HepG2 (cell line): ENCODE measurements at regions not wholly inside any gene's neighbourhood (a gene's known extent, or its start where the extent isn't known, plus 50 kb on each side); places are given as distances from the start of the nearest gene placed in this dataset.

ENCODE experiments used
- ATAC-seq: fragments of 200-7000 bp; cut with Tn5 transposase; 3 replicates; pipeline ENCODE4 v1.9.1; 2020; ENCODE audit warnings: mild to moderate bottlenecking, moderate library complexity
- BruUV-seq: library from RNA; stranded (reverse); fragments of 400-500 nt; replicated peaks from 2 replicates; lab custom pipeline; 2021; lab: Mats Ljungman, UMichigan
- CTCF ChIA-PET: fragments of 300-600 bp; formaldehyde crosslinking; extraction: SDS; loops from one replicate; lab custom pipeline; 2021; ENCODE audit warnings: low total read pairs, inconsistent platforms, low intra/inter-chr PET ratio; lab: Yijun Ruan, JAX
- POLR2A ChIA-PET: fragments of 350-600 bp; sonication (Branson Sonifier 250); formaldehyde crosslinking; loops from one replicate; lab custom pipeline; 2020; ENCODE audit warnings: antibody characterized with exemption, inconsistent platforms; lab: Yijun Ruan, JAX
- DNase-seq: peaks from one replicate; pipeline ENCODE4 v3.0.0-alpha.2; 2015; ENCODE audit warnings: low spot score
- FAIRE-seq: peaks from 3 replicates; lab custom pipeline; 2011; peaks lifted over from hg19 to GRCh38; lab: Jason Lieb, UNC
- H2AFZ ChIP-seq: one replicate; pipeline ENCODE4 v1.6.1; 2011; ENCODE audit warnings: low read length, inconsistent platforms
- H3K27ac ChIP-seq: fragments of 300-600 bp; 3 replicates; pipeline ENCODE4 v1.8.0; 2011; ENCODE audit warnings: mixed run types, mild to moderate bottlenecking, mixed read lengths, low read length, inconsistent platforms; ENCODE audit not compliant: insufficient read depth; ENCODE audit errors: extremely low read length
- H3K27me3 ChIP-seq, 2 experiments: fragments of 200-600 bp in 1 of 2; 2 replicates in 1 of 2; 3 replicates in 1 of 2; pipeline versions ENCODE4 v1.6.0 to v1.8.0; 2011; ENCODE audit warnings: low read length in 2 of 2, mild to moderate bottlenecking in 2 of 2, moderate library complexity in 2 of 2, inconsistent platforms in 1 of 2; ENCODE audit not compliant: insufficient read depth in 2 of 2, control insufficient read depth in 1 of 2
- H3K36me3 ChIP-seq, 2 experiments: fragments of 200-600 bp in 1 of 2; replicated peaks in 1 of 2; 2 replicates in 1 of 2; 3 replicates in 1 of 2; pipeline versions ENCODE4 v1.5.1 to v1.8.0; 2011; ENCODE audit warnings: low read length in 2 of 2, inconsistent platforms in 1 of 2; ENCODE audit not compliant: insufficient read depth in 2 of 2, control insufficient read depth in 1 of 2
- H3K4me1 ChIP-seq: 2 replicates; pipeline ENCODE4 v1.5.1; 2012; ENCODE audit warnings: low read length, inconsistent platforms; ENCODE audit not compliant: insufficient read depth
- H3K4me2 ChIP-seq: 2 replicates; pipeline ENCODE4 v1.6.0; 2011; ENCODE audit warnings: low read depth, low read length, inconsistent platforms
- H3K4me3 ChIP-seq, 3 experiments: fragments of 200-600 bp in 1 of 3; sonication (generic), shearing (Covaris generic) in 1 of 3; replicated peaks in 1 of 3; 2 replicates each; pipeline ENCODE4 v1.5.1; 2011 to 2016; ENCODE audit warnings: low read length in 3 of 3, inconsistent platforms in 2 of 3, low read depth in 2 of 3, mild to moderate bottlenecking in 2 of 3, control low read depth in 1 of 3, mixed read lengths in 1 of 3; ENCODE audit not compliant: insufficient read depth in 1 of 3
- H3K79me2 ChIP-seq: one replicate; pipeline ENCODE4 v1.6.1; 2011; ENCODE audit warnings: low read length, inconsistent platforms; ENCODE audit not compliant: insufficient read depth
- H3K9ac ChIP-seq: 2 replicates; pipeline ENCODE4 v1.6.0; 2011; ENCODE audit warnings: mild to moderate bottlenecking, low read depth, low read length, inconsistent platforms; ENCODE audit not compliant: insufficient read depth
- H3K9me3 ChIP-seq: 2 replicates; pipeline ENCODE4 v1.5.1; 2012; ENCODE audit warnings: mild to moderate bottlenecking, low read length
- H4K20me1 ChIP-seq: 2 replicates; pipeline ENCODE4 v1.6.0; 2011; ENCODE audit warnings: inconsistent platforms, mild to moderate bottlenecking, low read length, moderate library complexity; ENCODE audit not compliant: insufficient read depth
- FOXJ3 ChIP-seq: sonication (generic); formaldehyde crosslinking; IDR thresholded peaks from 2 replicates; pipeline ENCODE4 v1.4.0; 2020; ENCODE audit warnings: missing genetic modification reagents, mild to moderate bottlenecking, borderline replicate concordance
- ZFP90 ChIP-seq: sonication (generic); formaldehyde crosslinking; IDR thresholded peaks from 2 replicates; pipeline ENCODE4 v1.8.0; 2022; ENCODE audit warnings: missing genetic modification reagents, mild to moderate bottlenecking, inconsistent platforms, borderline replicate concordance
- ZNF232 ChIP-seq: sonication (generic); formaldehyde crosslinking; IDR thresholded peaks from 2 replicates; pipeline ENCODE4 v1.4.0; 2020; ENCODE audit warnings: missing genetic modification reagents, borderline replicate concordance
- WGBS: methylation state at CpG from one replicate; pipeline ENCODE4 v1.1.6; 2017; ENCODE audit warnings: low lambda C conversion rate; 5-methylcytosine and 5-hydroxymethylcytosine counted together
- in situ Hi-C: cut with HindIII; loops from 2 replicates; pipeline ENCODE4 v1.10.0; 2017; ENCODE audit warnings: low pct_unique_long_range_greater_than_20kb; ENCODE audit not compliant: extremely low pct_ligation_motif_present
- intact Hi-C: fragments of 100-400 bp; cut with micrococcal nuclease; formaldehyde crosslinking; loops from one replicate; pipeline ENCODE4 v1.10.0; 2022; ENCODE audit not compliant: unreplicated experiment
- TF ChIP-seq, protein P1 (sequence below): sonication (generic); formaldehyde crosslinking; IDR thresholded peaks from 2 replicates; pipeline ENCODE4 v1.4.0; 2020; ENCODE audit warnings: missing genetic modification reagents

- intact Hi-C loops = no loop called here
- H4K20me1 ChIP-seq = no peaks in the 10 kb centered on the region
- no peak for TF ChIP-seq ZFP90
- peak; percentile 50; the same call in 1 of the 2 replicates for TF ChIP-seq ZNF232 (CRISPR knock-in tag)
- in situ Hi-C loops = no loop called here
- ChIA-PET POLR2A (no interaction called here), CTCF (no interaction called here)
- WGBS = 2% methylated on average over 4 of the region's 4 CpGs
- no peak overlapping the region for H3K9ac ChIP-seq
- H3K4me3 ChIP-seq = no peak overlapping the region
- BruUV-seq = no TSS peak
- DNase-seq (no peak), ATAC-seq (no peak; the same call in 2 of the 3 replicates), FAIRE-seq (no peak)
- no peaks in the 10 kb centered on the region for H3K36me3 ChIP-seq
- H3K9me3 ChIP-seq = no peaks in the 10 kb centered on the region
- H3K79me2 ChIP-seq = no peaks in the 10 kb centered on the region
- H3K27me3 ChIP-seq = no peaks in the 10 kb centered on the region
- H3K4me2 ChIP-seq = no peak overlapping the region
- H2AFZ ChIP-seq = no peak overlapping the region
- H3K4me1 ChIP-seq = no peaks in the 10 kb centered on the region
- H3K27ac ChIP-seq = no peak overlapping the region
These were observed 1268.7 kb downstream of the SI start for GRCh38 chr3:163809540-163809993.

- intact Hi-C loops (no loop called here), in situ Hi-C loops (no loop called here)
- Histone ChIP-seq H3K4me1 (no peaks in the 10 kb centered on the region), H3K4me3 (no peak overlapping the region), H3K4me2 (no peak overlapping the region), H3K9me3 (no peaks in the 10 kb centered on the region), H3K9ac (no peak overlapping the region), H3K27me3 (no peaks in the 10 kb centered on the region), H4K20me1 (no peaks in the 10 kb centered on the region), H3K79me2 (no peaks in the 10 kb centered on the region), H2AFZ (no peak overlapping the region), H3K27ac (no peak overlapping the region), H3K36me3 (no peaks in the 10 kb centered on the region)
- ChIA-PET POLR2A (no interaction called here), CTCF (no interaction called here)
- no CpG with 5 or more reads among the region's 2 CpGs for WGBS
- BruUV-seq = no TSS peak
- DNase-seq = no peak
- FAIRE-seq = no peak
- no peak for TF ChIP-seq FOXJ3 (CRISPR knock-in tag)
- TF ChIP-seq, protein P1, sequence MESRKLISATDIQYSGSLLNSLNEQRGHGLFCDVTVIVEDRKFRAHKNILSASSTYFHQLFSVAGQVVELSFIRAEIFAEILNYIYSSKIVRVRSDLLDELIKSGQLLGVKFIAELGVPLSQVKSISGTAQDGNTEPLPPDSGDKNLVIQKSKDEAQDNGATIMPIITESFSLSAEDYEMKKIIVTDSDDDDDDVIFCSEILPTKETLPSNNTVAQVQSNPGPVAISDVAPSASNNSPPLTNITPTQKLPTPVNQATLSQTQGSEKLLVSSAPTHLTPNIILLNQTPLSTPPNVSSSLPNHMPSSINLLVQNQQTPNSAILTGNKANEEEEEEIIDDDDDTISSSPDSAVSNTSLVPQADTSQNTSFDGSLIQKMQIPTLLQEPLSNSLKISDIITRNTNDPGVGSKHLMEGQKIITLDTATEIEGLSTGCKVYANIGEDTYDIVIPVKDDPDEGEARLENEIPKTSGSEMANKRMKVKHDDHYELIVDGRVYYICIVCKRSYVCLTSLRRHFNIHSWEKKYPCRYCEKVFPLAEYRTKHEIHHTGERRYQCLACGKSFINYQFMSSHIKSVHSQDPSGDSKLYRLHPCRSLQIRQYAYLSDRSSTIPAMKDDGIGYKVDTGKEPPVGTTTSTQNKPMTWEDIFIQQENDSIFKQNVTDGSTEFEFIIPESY (CRISPR knock-in tag) = no peak
- ATAC-seq = no peak
These were observed 1291.9 kb downstream of the SI start for GRCh38 chr3:163786416-163786815.
